Retinal pigment epithelial cell (primary cell): ENCODE measurements at regions not wholly inside any gene's neighbourhood (a gene's known extent, or its start where the extent isn't known, plus 50 kb on each side); places are given as distances from the start of the nearest gene placed in this dataset.

ENCODE experiments used
- DNase-seq: peaks from one replicate; pipeline ENCODE4 v3.0.0-alpha.2; 2010; ENCODE audit warnings: low read depth
- H3K4me3 ChIP-seq: 2 replicates; pipeline ENCODE4 v1.5.1; 2011; ENCODE audit warnings: mild to moderate bottlenecking, low read length, control low read depth, moderate library complexity
- CTCF ChIP-seq: conservative IDR thresholded peaks from 2 replicates; pipeline ENCODE4 v1.5.1; 2011; ENCODE audit warnings: low read depth, low read length, control low read depth, inconsistent platforms

- no peak for DNase-seq
- no peak for TF ChIP-seq CTCF
- no peak overlapping the region for H3K4me3 ChIP-seq
Observed at GRCh38 chr21:36547464-36547863, 67.5 kb upstream of the CLDN14 start.

GRCh38 chr21:36548866-36549265 is 68.9 kb upstream of the CLDN14 start:
- no peak for TF ChIP-seq CTCF
- no peak overlapping the region for H3K4me3 ChIP-seq
- DNase-seq: no peak

GRCh38 chr21:36549470-36549869 is 69.5 kb upstream of the CLDN14 start:
- DNase-seq: no peak
- no peak for TF ChIP-seq CTCF

GRCh38 chr21:36550761-36551160 is 70.8 kb upstream of the CLDN14 start:
- TF ChIP-seq CTCF: no peak

More at GRCh38 chr21:36549470-36549869, 69.5 kb upstream of the CLDN14 start:
- no peak overlapping the region for H3K4me3 ChIP-seq

GRCh38 chr21:36551321-36551720 is 71.4 kb upstream of the CLDN14 start:
- no peak for DNase-seq
- no peak for TF ChIP-seq CTCF
- no peak overlapping the region for H3K4me3 ChIP-seq

More at GRCh38 chr21:36550761-36551160, 70.8 kb upstream of the CLDN14 start:
- H3K4me3 ChIP-seq: no peak overlapping the region
- no peak for DNase-seq

- TF ChIP-seq CTCF: no peak
- DNase-seq: no peak
- no peak overlapping the region for H3K4me3 ChIP-seq
Observed at GRCh38 chr21:36551731-36552433, 72.0 kb upstream of the CLDN14 start.

- DNase-seq: no peak
Observed at GRCh38 chr21:36552434-36552785, 72.5 kb upstream of the CLDN14 start.

More at GRCh38 chr21:36552434-36552785, 72.5 kb upstream of the CLDN14 start:
- TF ChIP-seq CTCF: no peak
- no peak overlapping the region for H3K4me3 ChIP-seq
